Parathyroid adenoma (tissue), 2 donors: ENCODE measurements at regions not wholly inside any gene's neighbourhood (a gene's known extent, or its start where the extent isn't known, plus 50 kb on each side); places are given as distances from the start of the nearest gene placed in this dataset.

ENCODE experiments used
- H2AFZ ChIP-seq: fragments of 300-600 bp; sonication (generic); one replicate; pipeline ENCODE4 v1.7.0; 2017; ENCODE audit warnings: antibody characterized with exemption, mild to moderate bottlenecking
- H3K27ac ChIP-seq: fragments of 300-600 bp; sonication (generic); one replicate; pipeline ENCODE4 v1.7.0; 2017
- H3K27me3 ChIP-seq: fragments of 300-600 bp; sonication (generic); one replicate; pipeline ENCODE4 v1.7.0; 2017; ENCODE audit warnings: low read length; ENCODE audit not compliant: control insufficient read depth, insufficient read depth
- H3K36me3 ChIP-seq: fragments of 300-600 bp; sonication (generic); one replicate; pipeline ENCODE4 v1.7.0; 2017; ENCODE audit warnings: low read length; ENCODE audit not compliant: control insufficient read depth, insufficient read depth
- H3K4me1 ChIP-seq: fragments of 300-600 bp; sonication (generic); one replicate; pipeline ENCODE4 v1.7.0; 2017; ENCODE audit warnings: control low read depth
- H3K4me2 ChIP-seq: fragments of 300-600 bp; sonication (generic); one replicate; pipeline ENCODE4 v1.7.0; 2017; ENCODE audit warnings: low read length
- H3K4me3 ChIP-seq: fragments of 300-600 bp; sonication (generic); one replicate; pipeline ENCODE4 v1.7.0; 2017; ENCODE audit warnings: low read depth, low read length
- H3K79me2 ChIP-seq: fragments of 300-600 bp; sonication (generic); one replicate; pipeline ENCODE4 v1.7.0; 2017; ENCODE audit warnings: control low read depth
- H3K9ac ChIP-seq: fragments of 300-600 bp; sonication (generic); one replicate; pipeline ENCODE4 v1.7.0; 2017; ENCODE audit warnings: mild to moderate bottlenecking
- H3K9me3 ChIP-seq: fragments of 300-600 bp; sonication (generic); one replicate; pipeline ENCODE4 v1.7.0; 2017; ENCODE audit warnings: low read length; ENCODE audit not compliant: control insufficient read depth
- TF ChIP-seq, protein P1 (sequence below): fragments of 300-600 bp; sonication (generic); IDR thresholded peaks from one replicate; pipeline ENCODE4 v1.7.0; 2017; ENCODE audit warnings: antibody characterized with exemption, mild to moderate bottlenecking
- donor health status: primary hyperparathyroidism.

DNA sequence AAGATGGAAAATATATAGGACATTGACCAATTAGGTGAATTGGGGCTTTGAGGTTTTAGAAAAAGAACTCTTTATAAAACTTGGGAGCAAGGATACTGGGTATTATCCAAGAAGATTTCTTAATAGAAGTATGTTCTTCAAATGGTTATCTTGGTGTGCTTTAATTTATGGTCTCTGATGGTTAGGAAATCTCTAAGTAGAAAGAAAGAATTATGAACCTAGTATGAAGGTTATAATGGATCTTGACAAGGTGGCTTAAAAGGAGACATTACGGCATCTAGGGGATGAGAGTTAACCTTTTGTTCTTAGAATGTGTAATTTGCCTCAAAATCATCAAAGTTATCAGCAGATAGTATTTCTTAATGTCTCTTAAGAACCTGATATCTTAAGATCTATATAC, 210.4 kb upstream of the PRICKLE1 start:
- Histone ChIP-seq H2AFZ (no peak overlapping the region), H3K4me1 (no peaks in the 10 kb centered on the region), H3K27me3 (no peaks in the 10 kb centered on the region), H3K79me2 (no peaks in the 10 kb centered on the region), H3K9ac (no peak overlapping the region), H3K36me3 (no peaks in the 10 kb centered on the region), H3K4me3 (no peak overlapping the region), H3K27ac (no peak overlapping the region), H3K4me2 (no peak overlapping the region), H3K9me3 (no peaks in the 10 kb centered on the region)
- TF ChIP-seq, protein P1, sequence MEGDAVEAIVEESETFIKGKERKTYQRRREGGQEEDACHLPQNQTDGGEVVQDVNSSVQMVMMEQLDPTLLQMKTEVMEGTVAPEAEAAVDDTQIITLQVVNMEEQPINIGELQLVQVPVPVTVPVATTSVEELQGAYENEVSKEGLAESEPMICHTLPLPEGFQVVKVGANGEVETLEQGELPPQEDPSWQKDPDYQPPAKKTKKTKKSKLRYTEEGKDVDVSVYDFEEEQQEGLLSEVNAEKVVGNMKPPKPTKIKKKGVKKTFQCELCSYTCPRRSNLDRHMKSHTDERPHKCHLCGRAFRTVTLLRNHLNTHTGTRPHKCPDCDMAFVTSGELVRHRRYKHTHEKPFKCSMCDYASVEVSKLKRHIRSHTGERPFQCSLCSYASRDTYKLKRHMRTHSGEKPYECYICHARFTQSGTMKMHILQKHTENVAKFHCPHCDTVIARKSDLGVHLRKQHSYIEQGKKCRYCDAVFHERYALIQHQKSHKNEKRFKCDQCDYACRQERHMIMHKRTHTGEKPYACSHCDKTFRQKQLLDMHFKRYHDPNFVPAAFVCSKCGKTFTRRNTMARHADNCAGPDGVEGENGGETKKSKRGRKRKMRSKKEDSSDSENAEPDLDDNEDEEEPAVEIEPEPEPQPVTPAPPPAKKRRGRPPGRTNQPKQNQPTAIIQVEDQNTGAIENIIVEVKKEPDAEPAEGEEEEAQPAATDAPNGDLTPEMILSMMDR, result no peak

DNA sequence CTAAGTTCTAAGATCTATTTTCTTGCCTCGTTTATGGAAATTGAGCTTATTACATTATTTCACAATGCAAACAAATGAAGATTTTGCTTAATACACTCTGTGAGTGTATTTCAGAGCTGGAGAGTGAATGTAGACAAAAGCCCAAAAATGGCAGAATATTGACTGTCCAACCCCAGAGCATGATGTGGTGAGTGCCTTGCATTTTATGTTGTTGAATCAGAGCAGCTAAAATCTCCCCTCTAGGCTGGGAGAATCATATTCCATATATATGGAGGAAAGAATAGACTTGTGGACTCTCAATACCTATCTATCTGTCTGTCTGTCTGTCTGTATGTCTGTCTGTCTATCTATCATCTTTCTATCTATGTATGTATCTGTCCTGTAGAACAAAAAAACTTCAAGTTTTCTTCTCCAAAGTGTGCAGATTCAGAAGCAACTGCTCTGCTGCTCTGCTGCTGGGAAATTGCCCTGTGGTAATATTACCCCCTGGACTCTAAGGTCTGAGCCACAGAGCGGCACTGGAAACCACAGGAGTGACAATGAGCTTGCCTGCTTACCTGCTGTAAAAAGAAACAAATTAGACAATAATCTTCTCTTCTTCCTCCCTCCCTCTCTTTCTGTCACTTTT, 209.4 kb upstream of the PRICKLE1 start:
- H3K79me2 ChIP-seq, result no peaks in the 10 kb centered on the region
- H3K27ac ChIP-seq, result no peak overlapping the region
- no peak overlapping the region for H3K9ac ChIP-seq
- no peak overlapping the region for H2AFZ ChIP-seq
- TF ChIP-seq, protein P1, result no peak
- no peaks in the 10 kb centered on the region for H3K4me1 ChIP-seq
- no peaks in the 10 kb centered on the region for H3K9me3 ChIP-seq
- H3K4me3 ChIP-seq, result no peak overlapping the region
- H3K36me3 ChIP-seq, result no peaks in the 10 kb centered on the region
- H3K27me3 ChIP-seq, result no peaks in the 10 kb centered on the region
- no peak overlapping the region for H3K4me2 ChIP-seq

DNA sequence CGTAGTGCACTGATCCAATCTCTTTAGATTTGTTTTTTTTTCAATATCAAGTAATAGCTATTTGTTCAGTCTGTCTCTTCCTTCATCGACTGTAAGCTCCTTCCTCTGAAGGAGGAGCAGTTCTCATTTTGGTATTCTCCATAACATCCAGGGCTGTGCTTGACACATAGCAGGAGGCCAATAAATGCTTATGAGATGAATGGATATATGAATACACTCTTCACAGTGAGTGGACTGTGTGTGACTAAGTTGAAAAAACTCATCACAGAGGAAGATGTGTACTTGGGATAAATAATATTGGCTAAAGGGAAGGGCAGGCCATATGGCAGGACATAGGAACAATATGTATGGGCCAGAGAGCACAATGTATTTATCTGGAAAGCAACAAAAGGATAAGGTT, 205.3 kb upstream of the PRICKLE1 start:
- no peaks in the 10 kb centered on the region for H3K9me3 ChIP-seq
- H3K36me3 ChIP-seq, result no peaks in the 10 kb centered on the region
- no peak overlapping the region for H3K9ac ChIP-seq
- no peak overlapping the region for H3K27ac ChIP-seq
- no peaks in the 10 kb centered on the region for H3K4me1 ChIP-seq
- no peak overlapping the region for H3K4me3 ChIP-seq
- no peak overlapping the region for H3K4me2 ChIP-seq
- H2AFZ ChIP-seq, result no peak overlapping the region
- no peaks in the 10 kb centered on the region for H3K79me2 ChIP-seq
- H3K27me3 ChIP-seq, result no peaks in the 10 kb centered on the region
- TF ChIP-seq, protein P1, result no peak

DNA sequence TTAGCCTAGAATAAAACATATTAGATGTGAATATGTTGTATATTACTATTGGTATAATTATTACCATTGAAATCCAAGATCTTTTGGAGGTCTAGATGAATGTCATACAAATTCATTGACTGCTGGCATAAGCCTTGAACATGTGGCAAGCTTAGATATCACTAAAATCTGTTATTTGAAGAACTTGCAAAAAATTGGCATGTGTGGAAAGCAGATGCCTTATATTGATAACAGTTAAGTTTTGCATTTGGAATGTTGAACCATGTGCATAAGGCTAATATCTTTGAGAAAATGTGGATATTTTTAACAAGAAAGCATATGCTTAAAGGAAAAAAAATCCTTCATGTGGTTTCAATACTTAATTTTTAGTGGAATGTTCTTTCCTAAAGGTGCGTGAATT, 203.6 kb upstream of the PRICKLE1 start:
- TF ChIP-seq, protein P1, result no peak
- Histone ChIP-seq H3K4me1 (no peaks in the 10 kb centered on the region), H3K27ac (no peak overlapping the region), H3K79me2 (no peaks in the 10 kb centered on the region), H3K9ac (no peak overlapping the region), H3K27me3 (no peaks in the 10 kb centered on the region), H2AFZ (no peak overlapping the region), H3K9me3 (no peaks in the 10 kb centered on the region), H3K36me3 (no peaks in the 10 kb centered on the region), H3K4me3 (no peak overlapping the region), H3K4me2 (no peak overlapping the region)

DNA sequence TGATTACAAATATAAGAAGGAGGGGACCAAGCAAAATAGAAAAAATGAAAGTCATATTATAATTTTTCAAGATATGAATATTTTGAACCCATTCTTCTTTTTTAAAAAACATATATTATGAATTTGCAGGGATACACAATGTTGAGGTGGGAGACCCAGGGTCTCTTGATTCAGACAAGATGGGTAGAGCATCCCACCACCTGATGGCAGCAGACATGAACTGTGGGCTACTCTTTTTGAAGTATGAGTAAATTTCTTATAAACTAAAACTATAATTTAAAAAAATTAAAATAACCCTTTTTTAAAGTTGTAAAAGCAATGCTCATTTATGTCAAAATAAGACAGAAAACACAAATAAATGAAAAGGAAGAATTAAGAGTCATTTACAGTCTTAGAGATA, 202.7 kb upstream of the PRICKLE1 start:
- Histone ChIP-seq H3K27me3 (no peaks in the 10 kb centered on the region), H3K9ac (no peak overlapping the region), H3K4me2 (no peak overlapping the region), H3K9me3 (no peaks in the 10 kb centered on the region), H3K4me1 (no peaks in the 10 kb centered on the region), H2AFZ (no peak overlapping the region), H3K4me3 (no peak overlapping the region), H3K79me2 (no peaks in the 10 kb centered on the region), H3K36me3 (no peaks in the 10 kb centered on the region), H3K27ac (no peak overlapping the region)
- TF ChIP-seq, protein P1, result no peak
